Right lobe of liver (tissue), 4 donors: ENCODE measurements at regions not wholly inside any gene's neighbourhood (a gene's known extent, or its start where the extent isn't known, plus 50 kb on each side); places are given as distances from the start of the nearest gene placed in this dataset.

ENCODE experiments used
- POLR2A ChIP-seq: fragments of 450-650 bp; IDR thresholded peaks from one replicate; pipeline ENCODE4 v1.6.1; 2017; ENCODE audit warnings: antibody characterized with exemption, mild to moderate bottlenecking
- TF ChIP-seq, protein P1 (sequence below), 4 donors: fragments of 200-600 bp in 3 of 4; fragments of 450-650 bp in 1 of 4; IDR thresholded peaks; one replicate each; pipeline versions ENCODE4 v1.5.1 to v1.8.0; 2016 to 2022; ENCODE audit warnings: antibody characterized with exemption in 4 of 4, mild to moderate bottlenecking in 2 of 4
- donor health status: DM: no; HTN: no; CAD: no.
- donor health status: DM: no; HTN: no; CAD: no.
- donor health status: DM: no; HTN: yes; CAD: no.

DNA sequence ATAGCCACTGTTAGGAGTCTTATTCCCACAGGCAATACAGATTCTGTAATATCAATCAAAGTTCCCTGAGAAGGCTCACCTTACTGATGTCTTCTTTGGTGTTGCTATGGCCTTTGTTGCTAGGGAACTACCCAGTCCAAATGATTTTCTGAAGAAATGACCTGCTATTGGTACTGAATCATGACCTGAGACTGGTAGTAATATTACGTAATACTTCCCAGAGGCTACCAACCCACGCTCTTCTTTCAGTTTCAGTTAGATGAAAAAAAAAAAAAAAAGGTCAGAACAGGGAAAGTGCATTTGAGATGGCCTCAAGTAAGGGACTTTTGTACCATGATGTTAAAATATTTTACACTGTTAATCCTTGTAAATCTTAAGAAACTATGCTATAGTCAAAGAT, 1092.5 kb upstream of the EPHA6 start:
- TF ChIP-seq, protein P1, sequence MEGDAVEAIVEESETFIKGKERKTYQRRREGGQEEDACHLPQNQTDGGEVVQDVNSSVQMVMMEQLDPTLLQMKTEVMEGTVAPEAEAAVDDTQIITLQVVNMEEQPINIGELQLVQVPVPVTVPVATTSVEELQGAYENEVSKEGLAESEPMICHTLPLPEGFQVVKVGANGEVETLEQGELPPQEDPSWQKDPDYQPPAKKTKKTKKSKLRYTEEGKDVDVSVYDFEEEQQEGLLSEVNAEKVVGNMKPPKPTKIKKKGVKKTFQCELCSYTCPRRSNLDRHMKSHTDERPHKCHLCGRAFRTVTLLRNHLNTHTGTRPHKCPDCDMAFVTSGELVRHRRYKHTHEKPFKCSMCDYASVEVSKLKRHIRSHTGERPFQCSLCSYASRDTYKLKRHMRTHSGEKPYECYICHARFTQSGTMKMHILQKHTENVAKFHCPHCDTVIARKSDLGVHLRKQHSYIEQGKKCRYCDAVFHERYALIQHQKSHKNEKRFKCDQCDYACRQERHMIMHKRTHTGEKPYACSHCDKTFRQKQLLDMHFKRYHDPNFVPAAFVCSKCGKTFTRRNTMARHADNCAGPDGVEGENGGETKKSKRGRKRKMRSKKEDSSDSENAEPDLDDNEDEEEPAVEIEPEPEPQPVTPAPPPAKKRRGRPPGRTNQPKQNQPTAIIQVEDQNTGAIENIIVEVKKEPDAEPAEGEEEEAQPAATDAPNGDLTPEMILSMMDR (IDR thresholded peaks at IDR 0.05): no peak
- TF ChIP-seq POLR2A: no peak
